H9 (cell line): ENCODE measurements at regions not wholly inside any gene's neighbourhood (a gene's known extent, or its start where the extent isn't known, plus 50 kb on each side); places are given as distances from the start of the nearest gene placed in this dataset.

Source experiments
- DNase-seq: peaks from one replicate; pipeline ENCODE4 v3.0.0-alpha.2; 2017
- H2AFZ ChIP-seq: one replicate; pipeline ENCODE4 v1.6.1; 2013; ENCODE audit warnings: mild to moderate bottlenecking, low read length, control low read depth, moderate library complexity
- H2AK5ac ChIP-seq: 2 replicates; pipeline ENCODE4 v1.6.1; 2013; ENCODE audit warnings: low read length, control low read depth, mixed read lengths; ENCODE audit not compliant: insufficient read length
- H2BK120ac ChIP-seq: one replicate; pipeline ENCODE4 v1.6.1; 2013; ENCODE audit warnings: low read depth, mild to moderate bottlenecking, low read length, control low read depth, inconsistent platforms; ENCODE audit not compliant: poor library complexity, severe bottlenecking
- H2BK12ac ChIP-seq: 2 replicates; pipeline ENCODE4 v1.6.1; 2013; ENCODE audit warnings: low read length, control low read depth, mixed read lengths, low read depth; ENCODE audit not compliant: insufficient read length
- H2BK15ac ChIP-seq: 2 replicates; pipeline ENCODE4 v1.6.1; 2013; ENCODE audit warnings: low read depth, low read length, control low read depth
- H2BK20ac ChIP-seq: one replicate; pipeline ENCODE4 v1.6.1; 2013; ENCODE audit warnings: low read depth, mild to moderate bottlenecking, low read length, control low read depth, inconsistent platforms; ENCODE audit not compliant: poor library complexity, severe bottlenecking
- H2BK5ac ChIP-seq: 2 replicates; pipeline ENCODE4 v1.6.1; 2013; ENCODE audit warnings: low read length, control low read depth, mixed read lengths; ENCODE audit not compliant: insufficient read length
- H3K14ac ChIP-seq: 2 replicates; pipeline ENCODE4 v1.6.1; 2013; ENCODE audit warnings: low read length, control low read depth; ENCODE audit not compliant: insufficient read depth
- H3K18ac ChIP-seq: 2 replicates; pipeline ENCODE4 v1.6.1; 2013; ENCODE audit warnings: low read depth, mild to moderate bottlenecking, mixed read lengths, low read length, control low read depth; ENCODE audit not compliant: insufficient read length
- H3K23ac ChIP-seq: 2 replicates; pipeline ENCODE4 v1.6.1; 2013; ENCODE audit warnings: low read length, control low read depth, mixed read lengths, low read depth; ENCODE audit not compliant: insufficient read length
- H3K23me2 ChIP-seq: 2 replicates; pipeline ENCODE4 v1.6.1; 2013; ENCODE audit warnings: low read depth, mild to moderate bottlenecking, mixed read lengths, low read length, control low read depth; ENCODE audit not compliant: insufficient read length, poor library complexity, severe bottlenecking
- H3K27ac ChIP-seq: 2 replicates; pipeline ENCODE4 v1.5.1; 2013; ENCODE audit warnings: low read length, control low read depth, mixed read lengths, low read depth; ENCODE audit not compliant: insufficient read length
- H3K27me3 ChIP-seq: 2 replicates; pipeline ENCODE4 v1.6.1; 2013; ENCODE audit warnings: low read length, control low read depth, inconsistent platforms; ENCODE audit not compliant: insufficient read depth
- H3K4ac ChIP-seq: 2 replicates; pipeline ENCODE4 v1.6.1; 2013; ENCODE audit warnings: low read depth, mild to moderate bottlenecking, control low read depth, inconsistent platforms, low read length, moderate library complexity
- H3K4me1 ChIP-seq: 2 replicates; pipeline ENCODE4 v1.6.1; 2013; ENCODE audit warnings: low read length, control low read depth, inconsistent platforms; ENCODE audit not compliant: insufficient read depth
- H3K4me2 ChIP-seq: 2 replicates; pipeline ENCODE4 v1.6.1; 2013; ENCODE audit warnings: low read length, control low read depth, mixed read lengths; ENCODE audit not compliant: insufficient read length, insufficient read depth
- H3K56ac ChIP-seq: 2 replicates; pipeline ENCODE4 v1.6.1; 2013; ENCODE audit warnings: low read depth, mild to moderate bottlenecking, mixed read lengths, low read length, control low read depth; ENCODE audit not compliant: insufficient read length
- H3K79me1 ChIP-seq: 2 replicates; pipeline ENCODE4 v1.6.1; 2013; ENCODE audit warnings: low read depth, mild to moderate bottlenecking, moderate library complexity, low read length, control low read depth, inconsistent platforms; ENCODE audit not compliant: insufficient read depth, poor library complexity, severe bottlenecking
- H3K79me2 ChIP-seq: 2 replicates; pipeline ENCODE4 v1.6.1; 2013; ENCODE audit warnings: low read length, control low read depth, inconsistent platforms; ENCODE audit not compliant: insufficient read depth
- H3K9ac ChIP-seq: 2 replicates; pipeline ENCODE4 v1.6.1; 2013; ENCODE audit warnings: low read length, control low read depth, mixed read lengths; ENCODE audit not compliant: insufficient read length; ENCODE audit errors: extremely low read depth
- H3K9me3 ChIP-seq: one replicate; pipeline ENCODE4 v1.6.1; 2013; ENCODE audit warnings: low read depth, low read length, inconsistent platforms; ENCODE audit not compliant: control insufficient read depth
- H3T11ph ChIP-seq: one replicate; pipeline ENCODE4 v1.6.1; 2013; ENCODE audit warnings: mild to moderate bottlenecking, low read length, control low read depth, inconsistent platforms
- H4K20me1 ChIP-seq: one replicate; pipeline ENCODE4 v1.6.1; 2013; ENCODE audit not compliant: control insufficient read depth, insufficient read length, insufficient read depth
- H4K5ac ChIP-seq: 2 replicates; pipeline ENCODE4 v1.6.1; 2013; ENCODE audit warnings: low read depth, mild to moderate bottlenecking, mixed read lengths, low read length, control low read depth; ENCODE audit not compliant: insufficient read length
- H4K8ac ChIP-seq: replicated peaks from 2 replicates; pipeline ENCODE4 v1.6.1; 2013; ENCODE audit warnings: low read length, control low read depth, mixed read lengths, low read depth; ENCODE audit not compliant: insufficient read length
- H4K91ac ChIP-seq: 2 replicates; pipeline ENCODE4 v1.6.1; 2013; ENCODE audit warnings: low read depth, mild to moderate bottlenecking, moderate library complexity, mixed read lengths, low read length, control low read depth; ENCODE audit not compliant: insufficient read length
- H3K27ac Mint-ChIP-seq, 3 experiments: 2 replicates in 2 of 3; 3 replicates in 1 of 3; pipeline ENCODE4 v1.8.0; 2020 to 2021; ENCODE audit warnings: mixed read lengths in 3 of 3, mild to moderate bottlenecking in 1 of 3, moderate library complexity in 1 of 3
- H3K27me3 Mint-ChIP-seq: 2 replicates; pipeline ENCODE4 v1.8.0; 2021; ENCODE audit warnings: low read depth, mild to moderate bottlenecking, moderate library complexity, mixed read lengths
- H3K36me3 Mint-ChIP-seq, 3 experiments: 2 replicates in 2 of 3; 3 replicates in 1 of 3; pipeline ENCODE4 v1.8.0; 2020 to 2021; ENCODE audit warnings: low read depth in 3 of 3, mixed read lengths in 3 of 3; ENCODE audit not compliant: insufficient read depth in 1 of 3
- H3K4me1 Mint-ChIP-seq, 2 experiments: 2 replicates each; pipeline ENCODE4 v1.8.0; 2020; ENCODE audit warnings: mixed read lengths in 2 of 2
- H3K4me3 Mint-ChIP-seq, 2 experiments: 2 replicates in 1 of 2; 3 replicates in 1 of 2; pipeline ENCODE4 v1.8.0; 2020 to 2021; ENCODE audit warnings: mild to moderate bottlenecking in 2 of 2, mixed read lengths in 2 of 2, moderate library complexity in 1 of 2
- H3K9me3 Mint-ChIP-seq, 2 experiments: 2 replicates in 1 of 2; 3 replicates in 1 of 2; pipeline ENCODE4 v1.8.0; 2020; ENCODE audit warnings: mild to moderate bottlenecking in 2 of 2, mixed read lengths in 2 of 2, moderate library complexity in 1 of 2
- WGBS: extraction: QIAGEN DNeasy Blood & Tissue Kit; methylation state at CpG from one replicate; pipeline ENCODE4 v1.1.7; 2013; ENCODE audit warnings: missing lambda C conversion rate, low lambda C conversion rate, mixed read lengths; ENCODE audit not compliant: insufficient read length; ENCODE audit errors: extremely low coverage; 5-methylcytosine and 5-hydroxymethylcytosine counted together
- TF ChIP-seq, protein P1 (sequence below): fragments of 200-600 bp; sonication (generic); conservative IDR thresholded peaks from 3 replicates; pipeline ENCODE4 v1.8.0; 2021; ENCODE audit warnings: antibody characterized with exemption, mild to moderate bottlenecking

DNA sequence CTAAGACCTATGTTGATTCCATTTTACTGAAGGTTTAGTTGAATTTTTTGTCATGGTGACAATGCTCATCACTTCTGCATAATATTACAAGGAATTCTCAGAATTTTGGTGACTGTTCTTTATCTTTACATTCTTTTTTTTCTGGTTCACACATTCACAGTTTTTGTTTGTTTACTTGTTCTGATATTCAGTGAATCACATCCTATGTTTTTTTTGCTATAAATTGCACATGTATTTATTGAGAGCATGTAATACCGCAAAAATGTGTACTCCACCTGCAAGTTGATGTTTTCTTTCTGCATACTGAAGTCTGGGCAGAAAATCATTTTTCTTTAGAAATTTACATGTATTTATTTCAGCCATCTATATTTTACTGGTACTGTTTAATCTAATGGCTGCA lies 261.9 kb upstream of the CDH10 start:
- Histone ChIP-seq H3K4ac (no peak overlapping the region), H3K79me2 (no peaks in the 10 kb centered on the region), H2BK12ac (no peak overlapping the region), H3K23ac (no peak overlapping the region), H4K91ac (no peak overlapping the region), H3K9ac (no peak overlapping the region), H2BK5ac (no peak overlapping the region), H3K4me1 (no peaks in the 10 kb centered on the region), H3K27me3 (no peaks in the 10 kb centered on the region), H4K5ac (no peak overlapping the region), H2AK5ac (no peak overlapping the region), H3K23me2 (no peaks in the 10 kb centered on the region), H2AFZ (no peak overlapping the region), H3K14ac (no peak overlapping the region), H4K20me1 (no peaks in the 10 kb centered on the region), H3K18ac (no peak overlapping the region), H3T11ph (no peak overlapping the region), H3K9me3 (no peaks in the 10 kb centered on the region), H2BK120ac (no peak overlapping the region), H3K4me2 (no peak overlapping the region), H3K27ac (no peak overlapping the region), H2BK15ac (no peak overlapping the region), H3K79me1 (no peaks in the 10 kb centered on the region), H4K8ac (no peak overlapping the region), H3K56ac (no peak overlapping the region), H2BK20ac (no peak overlapping the region)
- H3K27ac Mint-ChIP-seq: no peak overlapping the region
- WGBS: no CpG with 5 or more reads among the region's 1 CpG
- no peaks in the 10 kb centered on the region for H3K27me3 Mint-ChIP-seq
- TF ChIP-seq, protein P1, sequence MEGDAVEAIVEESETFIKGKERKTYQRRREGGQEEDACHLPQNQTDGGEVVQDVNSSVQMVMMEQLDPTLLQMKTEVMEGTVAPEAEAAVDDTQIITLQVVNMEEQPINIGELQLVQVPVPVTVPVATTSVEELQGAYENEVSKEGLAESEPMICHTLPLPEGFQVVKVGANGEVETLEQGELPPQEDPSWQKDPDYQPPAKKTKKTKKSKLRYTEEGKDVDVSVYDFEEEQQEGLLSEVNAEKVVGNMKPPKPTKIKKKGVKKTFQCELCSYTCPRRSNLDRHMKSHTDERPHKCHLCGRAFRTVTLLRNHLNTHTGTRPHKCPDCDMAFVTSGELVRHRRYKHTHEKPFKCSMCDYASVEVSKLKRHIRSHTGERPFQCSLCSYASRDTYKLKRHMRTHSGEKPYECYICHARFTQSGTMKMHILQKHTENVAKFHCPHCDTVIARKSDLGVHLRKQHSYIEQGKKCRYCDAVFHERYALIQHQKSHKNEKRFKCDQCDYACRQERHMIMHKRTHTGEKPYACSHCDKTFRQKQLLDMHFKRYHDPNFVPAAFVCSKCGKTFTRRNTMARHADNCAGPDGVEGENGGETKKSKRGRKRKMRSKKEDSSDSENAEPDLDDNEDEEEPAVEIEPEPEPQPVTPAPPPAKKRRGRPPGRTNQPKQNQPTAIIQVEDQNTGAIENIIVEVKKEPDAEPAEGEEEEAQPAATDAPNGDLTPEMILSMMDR: no peak
- no peak overlapping the region for H3K4me3 Mint-ChIP-seq
- H3K36me3 Mint-ChIP-seq: no peaks in the 10 kb centered on the region
- DNase-seq: no peak
- no peaks in the 10 kb centered on the region for H3K9me3 Mint-ChIP-seq
- no peaks in the 10 kb centered on the region for H3K4me1 Mint-ChIP-seq
